BE2C (cell line): ENCODE measurements at regions not wholly inside any gene's neighbourhood (a gene's known extent, or its start where the extent isn't known, plus 50 kb on each side); places are given as distances from the start of the nearest gene placed in this dataset.

ENCODE experiments used
- DNase-seq: peaks from one replicate; pipeline ENCODE4 v3.0.0-alpha.2; 2020
- H3K27me3 ChIP-seq: fragments of 250-450 bp; sonication (Bioruptor Pico); 2 replicates; pipeline ENCODE4 v1.5.1; 2020; ENCODE audit warnings: mild to moderate bottlenecking
- H3K36me3 ChIP-seq: fragments of 250-450 bp; sonication (Bioruptor Pico); 2 replicates; pipeline ENCODE4 v1.5.1; 2020; ENCODE audit warnings: mild to moderate bottlenecking
- H3K4me1 ChIP-seq: fragments of 250-450 bp; sonication (Bioruptor Pico); 2 replicates; pipeline ENCODE4 v1.5.1; 2020
- H3K4me3 ChIP-seq: 2 replicates; pipeline ENCODE4 v1.5.1; 2011; ENCODE audit warnings: low read depth, low read length
- H3K9me3 ChIP-seq: fragments of 250-450 bp; sonication (Bioruptor Pico); 2 replicates; pipeline ENCODE4 v1.5.1; 2020
- TF ChIP-seq, protein P1 (sequence below): IDR thresholded peaks from 2 replicates; pipeline ENCODE4 v1.5.1; 2012; ENCODE audit warnings: mild to moderate bottlenecking, low read depth, low read length

- Histone ChIP-seq H3K9me3 (no peaks in the 10 kb centered on the region), H3K36me3 (no peaks in the 10 kb centered on the region), H3K4me1 (no peaks in the 10 kb centered on the region), H3K27me3 (no peaks in the 10 kb centered on the region), H3K4me3 (no peak overlapping the region)
- DNase-seq = no peak
- TF ChIP-seq, protein P1, sequence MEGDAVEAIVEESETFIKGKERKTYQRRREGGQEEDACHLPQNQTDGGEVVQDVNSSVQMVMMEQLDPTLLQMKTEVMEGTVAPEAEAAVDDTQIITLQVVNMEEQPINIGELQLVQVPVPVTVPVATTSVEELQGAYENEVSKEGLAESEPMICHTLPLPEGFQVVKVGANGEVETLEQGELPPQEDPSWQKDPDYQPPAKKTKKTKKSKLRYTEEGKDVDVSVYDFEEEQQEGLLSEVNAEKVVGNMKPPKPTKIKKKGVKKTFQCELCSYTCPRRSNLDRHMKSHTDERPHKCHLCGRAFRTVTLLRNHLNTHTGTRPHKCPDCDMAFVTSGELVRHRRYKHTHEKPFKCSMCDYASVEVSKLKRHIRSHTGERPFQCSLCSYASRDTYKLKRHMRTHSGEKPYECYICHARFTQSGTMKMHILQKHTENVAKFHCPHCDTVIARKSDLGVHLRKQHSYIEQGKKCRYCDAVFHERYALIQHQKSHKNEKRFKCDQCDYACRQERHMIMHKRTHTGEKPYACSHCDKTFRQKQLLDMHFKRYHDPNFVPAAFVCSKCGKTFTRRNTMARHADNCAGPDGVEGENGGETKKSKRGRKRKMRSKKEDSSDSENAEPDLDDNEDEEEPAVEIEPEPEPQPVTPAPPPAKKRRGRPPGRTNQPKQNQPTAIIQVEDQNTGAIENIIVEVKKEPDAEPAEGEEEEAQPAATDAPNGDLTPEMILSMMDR = no peak
These were observed 891.5 kb downstream of the EFNB2 start for GRCh38 chr13:105643966-105644365.

DNA sequence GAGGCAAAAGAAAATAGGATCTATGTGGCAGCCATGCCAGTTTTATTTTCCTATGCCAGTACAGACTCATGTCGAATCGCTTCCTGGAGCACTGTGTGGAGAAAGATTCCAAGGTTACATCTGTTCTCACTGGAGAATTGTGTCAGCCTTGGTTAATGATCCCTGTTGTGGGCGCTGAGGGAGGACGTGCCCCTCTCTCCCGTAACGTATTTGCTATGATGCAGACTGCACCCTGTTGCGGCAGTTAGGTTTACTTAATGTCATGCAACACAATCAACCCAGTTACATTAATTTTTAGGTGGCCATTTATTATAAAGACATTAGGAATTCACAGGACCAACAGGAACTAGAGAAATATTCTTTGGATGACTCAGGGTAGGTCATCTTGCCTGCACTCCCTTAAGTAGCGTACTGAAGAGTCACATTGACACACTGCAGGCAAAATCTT lies 892.9 kb downstream of the EFNB2 start:
- TF ChIP-seq, protein P1 = no peak
- no peaks in the 10 kb centered on the region for H3K36me3 ChIP-seq
- no peak for DNase-seq
- no peak overlapping the region for H3K4me3 ChIP-seq
- H3K27me3 ChIP-seq = no peaks in the 10 kb centered on the region
- no peaks in the 10 kb centered on the region for H3K9me3 ChIP-seq
- no peaks in the 10 kb centered on the region for H3K4me1 ChIP-seq

DNA sequence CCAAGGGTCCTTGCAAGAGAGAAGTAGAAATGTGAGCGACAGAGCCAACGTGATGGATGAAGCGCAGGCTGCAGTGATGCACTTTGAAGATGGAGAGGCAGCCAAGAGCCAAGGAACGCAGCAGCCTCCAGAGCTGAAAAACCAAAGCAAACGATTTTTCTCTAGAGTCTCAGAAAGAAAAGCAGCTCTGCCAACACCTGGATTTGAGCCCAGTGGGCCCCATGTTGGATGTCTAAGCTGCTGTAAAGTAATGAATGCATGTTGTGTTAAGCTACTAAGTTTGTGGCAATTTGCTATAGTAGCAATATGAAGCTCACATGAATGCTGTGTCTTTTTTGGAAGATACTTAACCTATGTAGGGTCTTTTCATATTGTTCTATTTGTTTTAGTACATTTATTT lies 894.3 kb downstream of the EFNB2 start:
- TF ChIP-seq, protein P1 = no peak
- no peak overlapping the region for H3K4me3 ChIP-seq
- H3K27me3 ChIP-seq = no peaks in the 10 kb centered on the region
- H3K36me3 ChIP-seq = no peaks in the 10 kb centered on the region
- H3K4me1 ChIP-seq = no peaks in the 10 kb centered on the region
- DNase-seq = no peak
- H3K9me3 ChIP-seq = no peaks in the 10 kb centered on the region

DNA sequence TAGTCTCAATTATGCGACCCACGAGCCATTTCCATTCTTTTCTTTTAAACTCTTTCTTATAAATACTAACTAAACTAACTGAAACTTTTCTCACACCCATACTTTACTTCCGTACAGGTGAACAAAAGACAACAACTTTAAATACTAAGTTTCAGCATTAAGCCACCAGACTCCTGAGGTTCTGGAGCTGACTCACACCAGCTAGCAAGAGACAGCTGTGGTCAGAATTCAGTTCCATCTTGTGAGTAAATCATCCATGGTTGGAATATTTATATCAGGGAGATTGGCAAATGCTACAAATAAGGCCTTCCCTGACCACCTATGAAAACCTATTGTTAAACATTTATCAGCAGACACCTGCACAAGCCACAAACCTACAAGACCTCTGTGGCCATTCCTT lies 897.0 kb downstream of the EFNB2 start:
- Histone ChIP-seq H3K27me3 (no peaks in the 10 kb centered on the region), H3K4me3 (no peak overlapping the region), H3K36me3 (no peaks in the 10 kb centered on the region), H3K4me1 (no peaks in the 10 kb centered on the region), H3K9me3 (no peaks in the 10 kb centered on the region)
- TF ChIP-seq, protein P1 = no peak
- no peak for DNase-seq

GRCh38 chr13:105634059-105634458 lies 901.4 kb downstream of the EFNB2 start:
- DNase-seq = no peak
- no peaks in the 10 kb centered on the region for H3K4me1 ChIP-seq
- TF ChIP-seq, protein P1 = no peak
- no peaks in the 10 kb centered on the region for H3K36me3 ChIP-seq
- no peaks in the 10 kb centered on the region for H3K9me3 ChIP-seq
- no peak overlapping the region for H3K4me3 ChIP-seq
- H3K27me3 ChIP-seq = no peaks in the 10 kb centered on the region

DNA sequence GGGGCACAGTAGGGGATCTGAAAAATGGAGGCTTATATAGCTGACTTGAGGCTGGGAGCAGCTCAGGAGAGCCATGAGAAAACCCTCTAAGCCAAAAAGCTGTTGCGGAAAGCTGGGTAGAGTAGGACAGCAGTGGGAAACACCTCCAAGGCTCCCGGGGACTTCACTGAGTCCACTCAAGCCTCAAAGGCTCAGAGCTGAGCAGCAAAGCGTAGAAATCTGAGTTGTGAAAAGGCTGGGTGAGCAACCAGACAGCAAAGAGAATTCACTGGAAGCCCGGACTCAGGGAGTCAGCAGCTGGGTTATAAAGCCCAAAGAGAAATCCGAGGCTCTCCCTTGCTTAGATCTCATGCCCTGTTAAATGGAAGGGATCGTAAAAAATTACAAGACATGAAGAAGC lies 905.0 kb downstream of the EFNB2 start:
- Histone ChIP-seq H3K27me3 (no peaks in the 10 kb centered on the region), H3K9me3 (no peaks in the 10 kb centered on the region), H3K4me1 (no peaks in the 10 kb centered on the region), H3K4me3 (no peak overlapping the region), H3K36me3 (no peaks in the 10 kb centered on the region)
- TF ChIP-seq, protein P1 = no peak
- DNase-seq = no peak
